ENCODE measurements at regions not wholly inside any gene's neighbourhood (a gene's known extent, or its start where the extent isn't known, plus 50 kb on each side); places are given as distances from the start of the nearest gene placed in this dataset.

GRCh38 chrX:8089141-8089540 is 81.9 kb downstream of the VCX2 start:
- Mint-ChIP-seq H3K4me3 (ENCODE audit: unreplicated experiment) (no peak overlapping the region), H3K36me3 (ENCODE audit: low read depth) (no peaks in the 10 kb centered on the region), H3K4me1 (ENCODE audit: low read depth) (peaks cover 5% of the 10 kb centered on the region), H3K9me3 (ENCODE audit: low read depth) (no peaks in the 10 kb centered on the region), H3K27ac (ENCODE audit: unreplicated experiment) (no peak overlapping the region), H3K27me3 (ENCODE audit: low read depth) (peaks cover 3% of the 10 kb centered on the region)
- no peak for DNase-seq (ENCODE audit: low spot score)
- no peak for TF ChIP-seq CTCF (IDR thresholded peaks at IDR 0.05)

- no peak for DNase-seq (ENCODE audit: low spot score)
- no peaks in the 10 kb centered on the region for H3K27me3 Mint-ChIP-seq (ENCODE audit: low read depth)
These were observed 87.1 kb downstream of the VCX2 start for GRCh38 chrX:8084006-8084405.

GRCh38 chrX:8083286-8083685 is 87.8 kb downstream of the VCX2 start:
- no peak overlapping the region for H3K4me3 Mint-ChIP-seq (ENCODE audit: unreplicated experiment)
- no peak overlapping the region for H3K27ac Mint-ChIP-seq (ENCODE audit: unreplicated experiment)
- no peaks in the 10 kb centered on the region for H3K36me3 Mint-ChIP-seq (ENCODE audit: low read depth)
- no peaks in the 10 kb centered on the region for H3K27me3 Mint-ChIP-seq (ENCODE audit: low read depth)
- TF ChIP-seq CTCF (IDR thresholded peaks at IDR 0.05): no peak
- H3K9me3 Mint-ChIP-seq (ENCODE audit: low read depth): no peaks in the 10 kb centered on the region
- peaks cover 16% of the 10 kb centered on the region for H3K4me1 Mint-ChIP-seq (ENCODE audit: low read depth)
- DNase-seq (ENCODE audit: low spot score): no peak

More at GRCh38 chrX:8084006-8084405, 87.1 kb downstream of the VCX2 start:
- H3K36me3 Mint-ChIP-seq (ENCODE audit: low read depth): no peaks in the 10 kb centered on the region
- TF ChIP-seq CTCF (IDR thresholded peaks at IDR 0.05): no peak
- no peak overlapping the region for H3K27ac Mint-ChIP-seq (ENCODE audit: unreplicated experiment)
- H3K4me3 Mint-ChIP-seq (ENCODE audit: unreplicated experiment): no peak overlapping the region
- H3K4me1 Mint-ChIP-seq (ENCODE audit: low read depth): peaks cover 16% of the 10 kb centered on the region
- H3K9me3 Mint-ChIP-seq (ENCODE audit: low read depth): no peaks in the 10 kb centered on the region

- no peak for DNase-seq (ENCODE audit: low spot score)
- Mint-ChIP-seq H3K4me3 (ENCODE audit: unreplicated experiment) (no peak overlapping the region), H3K9me3 (ENCODE audit: low read depth) (peaks cover 10% of the 10 kb centered on the region), H3K27ac (ENCODE audit: unreplicated experiment) (no peak overlapping the region), H3K27me3 (ENCODE audit: low read depth) (no peaks in the 10 kb centered on the region), H3K36me3 (ENCODE audit: low read depth) (no peaks in the 10 kb centered on the region), H3K4me1 (ENCODE audit: low read depth) (peaks cover 10% of the 10 kb centered on the region)
- no peak for TF ChIP-seq CTCF (IDR thresholded peaks at IDR 0.05)
These were observed 95.4 kb downstream of the VCX2 start for GRCh38 chrX:8075636-8076035.

GRCh38 chrX:8067754-8068462 is 103.2 kb downstream of the VCX2 start:
- Mint-ChIP-seq H3K9me3 (ENCODE audit: low read depth) (peaks cover 3% of the 10 kb centered on the region), H3K36me3 (ENCODE audit: low read depth) (no peaks in the 10 kb centered on the region), H3K27ac (ENCODE audit: unreplicated experiment) (no peak overlapping the region), H3K4me1 (ENCODE audit: low read depth) (no peaks in the 10 kb centered on the region), H3K4me3 (ENCODE audit: unreplicated experiment) (no peak overlapping the region), H3K27me3 (ENCODE audit: low read depth) (no peaks in the 10 kb centered on the region)
- no peak for DNase-seq (ENCODE audit: low spot score)
- TF ChIP-seq CTCF (IDR thresholded peaks at IDR 0.05): no peak
